Panc1 (cell line): ENCODE measurements at regions not wholly inside any gene's neighbourhood (a gene's known extent, or its start where the extent isn't known, plus 50 kb on each side); places are given as distances from the start of the nearest gene placed in this dataset.

ENCODE experiments used
- ATAC-seq: fragments of 200-7000 bp; cut with Tn5 transposase; 2 replicates; pipeline ENCODE4 v1.9.1; 2020; ENCODE audit warnings: mild to moderate bottlenecking, moderate library complexity
- BruUV-seq: library from RNA; stranded (reverse); fragments of 400-500 nt; replicated peaks from 2 replicates; lab custom pipeline; 2021; lab: Mats Ljungman, UMichigan
- CTCF ChIA-PET: fragments of 300-600 bp; sonication (Branson Sonifier 250); formaldehyde crosslinking; loops from one replicate; lab custom pipeline; 2022; ENCODE audit warnings: antibody characterized with exemption; lab: Charles Lee
- POLR2A ChIA-PET: fragments of 300-600 bp; sonication (Branson Sonifier 250); formaldehyde crosslinking; loops from one replicate; lab custom pipeline; 2022; ENCODE audit warnings: antibody characterized with exemption; lab: Charles Lee
- DNase-seq: peaks from one replicate; pipeline ENCODE4 v3.0.0-alpha.2; 2010; ENCODE audit warnings: low read depth, low spot score
- H3K27ac ChIP-seq: 2 replicates; pipeline ENCODE4 v1.5.1; 2011; ENCODE audit warnings: mild to moderate bottlenecking, low read length, inconsistent platforms
- H3K27me3 ChIP-seq: fragments of 200-500 bp; sonication (Bioruptor generic); 2 replicates; pipeline ENCODE4 v1.6.0; 2014; ENCODE audit warnings: low read length, inconsistent platforms; ENCODE audit not compliant: control insufficient read depth, insufficient read depth
- H3K36me3 ChIP-seq: fragments of 200-500 bp; sonication (Bioruptor generic); 2 replicates; pipeline ENCODE4 v1.5.1; 2014; ENCODE audit warnings: inconsistent platforms, mild to moderate bottlenecking, low read length, moderate library complexity; ENCODE audit not compliant: control insufficient read depth, insufficient read depth
- H3K4me1 ChIP-seq: 2 replicates; pipeline ENCODE4 v1.5.1; 2011; ENCODE audit warnings: inconsistent platforms, mild to moderate bottlenecking, low read length, moderate library complexity; ENCODE audit not compliant: control insufficient read depth, insufficient read depth
- H3K4me3 ChIP-seq, 2 experiments: 2 replicates each; pipeline ENCODE4 v1.5.1; 2011 to 2012; ENCODE audit warnings: low read depth in 2 of 2, low read length in 2 of 2, mild to moderate bottlenecking in 2 of 2, inconsistent platforms in 1 of 2, moderate library complexity in 1 of 2
- H3K9me3 ChIP-seq: fragments of 200-500 bp; sonication (Bioruptor generic); 2 replicates; pipeline ENCODE4 v1.5.1; 2014; ENCODE audit warnings: low read depth, mild to moderate bottlenecking, inconsistent platforms, low read length, moderate library complexity; ENCODE audit not compliant: control insufficient read depth, insufficient read depth
- POLR2AphosphoS5 ChIP-seq: IDR thresholded peaks from 2 replicates; pipeline ENCODE4 v1.6.1; 2012; ENCODE audit warnings: mild to moderate bottlenecking, low read depth, low read length, moderate library complexity
- SIN3A ChIP-seq: IDR thresholded peaks from 2 replicates; pipeline ENCODE4 v1.6.1; 2012; ENCODE audit warnings: low read depth, mild to moderate bottlenecking, low read length, moderate library complexity, borderline replicate concordance; ENCODE audit not compliant: insufficient read depth
- TCF7L2 ChIP-seq: IDR thresholded peaks from 2 replicates; pipeline ENCODE4 v1.6.1; 2011; ENCODE audit warnings: mild to moderate bottlenecking, low read depth, low read length, inconsistent platforms
- in situ Hi-C: cut with HindIII; loops from 2 replicates; pipeline ENCODE4 v1.10.0; 2016; ENCODE audit warnings: low sequenced_read_pairs, low pct_unique_long_range_greater_than_20kb
- intact Hi-C: fragments of 100-400 bp; cut with micrococcal nuclease; formaldehyde crosslinking; loops from one replicate; pipeline ENCODE4 v1.10.0; 2022; ENCODE audit not compliant: unreplicated experiment
- TF ChIP-seq, protein P1 (sequence below), 2 experiments: IDR thresholded peaks; 2 replicates each; pipeline ENCODE4 v1.6.1; 2011 to 2012; ENCODE audit warnings: low read depth in 2 of 2, control low read depth in 1 of 2, low read length in 1 of 2, mild to moderate bottlenecking in 1 of 2, moderate library complexity in 1 of 2; ENCODE audit not compliant: insufficient read depth in 1 of 2
- TF ChIP-seq, protein P2 (sequence below): fragments of 450-650 bp; IDR thresholded peaks from 2 replicates; pipeline ENCODE4 v1.5.1; 2017; ENCODE audit warnings: mild to moderate bottlenecking

DNA sequence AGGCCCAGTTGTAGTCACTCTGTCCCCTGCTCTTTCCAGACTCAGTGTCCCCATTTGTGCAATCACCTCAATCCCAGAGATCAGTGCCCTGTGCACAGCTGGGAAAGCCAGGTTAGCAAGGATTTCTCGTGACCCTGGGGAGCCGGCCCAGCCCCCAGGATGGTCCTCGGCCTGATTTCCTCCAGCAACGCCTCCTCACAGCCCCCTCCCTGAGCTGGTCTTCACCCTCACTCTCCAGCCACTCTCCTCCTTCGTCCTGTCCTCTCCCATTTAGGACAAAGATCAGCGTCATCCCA, 194.8 kb upstream of the C14orf180 start:
- intact Hi-C loops (no loop called here), in situ Hi-C loops (no loop called here)
- CTCF ChIA-PET = no interaction called here
- Histone ChIP-seq H3K36me3 (no peaks in the 10 kb centered on the region), H3K4me1 (no peaks in the 10 kb centered on the region), H3K4me3 (no peak overlapping the region), H3K27me3 (no peaks in the 10 kb centered on the region), H3K9me3 (peaks cover 3% of the 10 kb centered on the region; the same call in 1 of the 2 replicates), H3K27ac (no peak overlapping the region)
- POLR2A ChIA-PET = no interaction called here
- ATAC-seq (no peak), DNase-seq (no peak)
- BruUV-seq = no TSS peak
- TF ChIP-seq POLR2AphosphoS5 (no peak), TCF7L2 (no peak), SIN3A (no peak)

DNA sequence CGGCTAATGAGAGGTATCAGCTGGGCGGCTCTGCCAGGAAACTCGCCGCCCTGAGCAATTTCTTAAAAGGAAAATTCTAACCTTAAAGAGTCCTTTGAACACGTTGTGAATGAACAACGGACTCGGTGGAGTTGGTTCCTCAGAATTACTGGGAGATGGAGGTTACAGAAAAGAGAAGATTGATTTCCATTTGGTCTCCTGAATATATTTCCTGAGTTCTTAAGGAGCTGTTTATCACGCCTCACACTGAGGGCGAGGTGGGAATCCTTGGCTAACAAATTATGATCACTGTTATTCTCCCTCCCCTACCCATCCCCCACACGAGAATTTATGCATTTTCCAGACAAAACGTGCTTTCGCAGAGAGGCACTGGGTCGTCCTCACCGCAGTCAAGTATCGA, 194.5 kb upstream of the C14orf180 start:
- no TSS peak for BruUV-seq
- CTCF ChIA-PET = no interaction called here

DNA sequence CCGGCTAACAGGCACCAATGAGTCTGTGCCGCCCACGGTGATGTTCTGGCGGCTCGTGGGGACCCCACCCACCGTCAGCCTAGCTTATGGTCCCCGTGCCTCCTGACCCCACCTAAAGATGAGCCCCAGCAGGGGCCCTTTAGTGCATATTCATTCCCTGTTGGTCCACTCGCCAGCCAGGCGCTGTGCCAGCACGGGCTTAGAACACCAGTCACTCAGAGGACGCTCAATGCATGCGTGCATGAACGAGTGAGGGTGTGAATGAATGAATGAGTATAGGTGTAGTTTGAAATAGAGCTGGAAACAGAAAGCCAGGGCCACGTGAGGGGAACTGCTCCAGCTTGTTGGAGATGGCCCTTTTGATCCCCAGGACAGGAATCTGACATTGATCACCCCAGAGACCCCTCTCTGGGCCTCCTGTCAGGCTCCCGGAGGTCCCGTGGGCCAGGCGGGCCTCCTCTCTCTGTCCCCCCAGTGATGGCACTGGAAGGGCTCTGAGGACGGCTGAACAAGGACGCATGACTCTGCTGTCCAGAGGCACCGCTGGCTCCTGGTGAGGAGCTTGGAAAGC, 193.9 kb upstream of the C14orf180 start:
- in situ Hi-C loops = no loop called here
- intact Hi-C loops = no loop called here
- BruUV-seq = no TSS peak
- Histone ChIP-seq H3K27me3 (no peaks in the 10 kb centered on the region), H3K4me1 (no peaks in the 10 kb centered on the region), H3K4me3 (no peak overlapping the region), H3K36me3 (no peaks in the 10 kb centered on the region), H3K27ac (no peak overlapping the region), H3K9me3 (peaks cover 3% of the 10 kb centered on the region; the same call in 1 of the 2 replicates)
- ATAC-seq (no peak), DNase-seq (no peak)
- TF ChIP-seq, protein P1, sequence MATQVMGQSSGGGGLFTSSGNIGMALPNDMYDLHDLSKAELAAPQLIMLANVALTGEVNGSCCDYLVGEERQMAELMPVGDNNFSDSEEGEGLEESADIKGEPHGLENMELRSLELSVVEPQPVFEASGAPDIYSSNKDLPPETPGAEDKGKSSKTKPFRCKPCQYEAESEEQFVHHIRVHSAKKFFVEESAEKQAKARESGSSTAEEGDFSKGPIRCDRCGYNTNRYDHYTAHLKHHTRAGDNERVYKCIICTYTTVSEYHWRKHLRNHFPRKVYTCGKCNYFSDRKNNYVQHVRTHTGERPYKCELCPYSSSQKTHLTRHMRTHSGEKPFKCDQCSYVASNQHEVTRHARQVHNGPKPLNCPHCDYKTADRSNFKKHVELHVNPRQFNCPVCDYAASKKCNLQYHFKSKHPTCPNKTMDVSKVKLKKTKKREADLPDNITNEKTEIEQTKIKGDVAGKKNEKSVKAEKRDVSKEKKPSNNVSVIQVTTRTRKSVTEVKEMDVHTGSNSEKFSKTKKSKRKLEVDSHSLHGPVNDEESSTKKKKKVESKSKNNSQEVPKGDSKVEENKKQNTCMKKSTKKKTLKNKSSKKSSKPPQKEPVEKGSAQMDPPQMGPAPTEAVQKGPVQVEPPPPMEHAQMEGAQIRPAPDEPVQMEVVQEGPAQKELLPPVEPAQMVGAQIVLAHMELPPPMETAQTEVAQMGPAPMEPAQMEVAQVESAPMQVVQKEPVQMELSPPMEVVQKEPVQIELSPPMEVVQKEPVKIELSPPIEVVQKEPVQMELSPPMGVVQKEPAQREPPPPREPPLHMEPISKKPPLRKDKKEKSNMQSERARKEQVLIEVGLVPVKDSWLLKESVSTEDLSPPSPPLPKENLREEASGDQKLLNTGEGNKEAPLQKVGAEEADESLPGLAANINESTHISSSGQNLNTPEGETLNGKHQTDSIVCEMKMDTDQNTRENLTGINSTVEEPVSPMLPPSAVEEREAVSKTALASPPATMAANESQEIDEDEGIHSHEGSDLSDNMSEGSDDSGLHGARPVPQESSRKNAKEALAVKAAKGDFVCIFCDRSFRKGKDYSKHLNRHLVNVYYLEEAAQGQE (IDR thresholded peaks at IDR 0.05; ENCODE audit: insufficient read depth in 1 of 2, low read depth in 2 of 2, low read length in 1 of 2) = no peak
- TF ChIP-seq TCF7L2 (no peak), SIN3A (no peak)
- ChIA-PET POLR2A (no interaction called here), CTCF (no interaction called here)

More for the DNA sequence above, 194.5 kb upstream of the C14orf180 start:
- Histone ChIP-seq H3K9me3 (peaks cover 3% of the 10 kb centered on the region; the same call in 1 of the 2 replicates), H3K27ac (no peak overlapping the region), H3K4me1 (no peaks in the 10 kb centered on the region), H3K4me3 (no peak overlapping the region), H3K27me3 (no peaks in the 10 kb centered on the region), H3K36me3 (no peaks in the 10 kb centered on the region)
- intact Hi-C loops = no loop called here
- in situ Hi-C loops = no loop called here
- no peak for TF ChIP-seq POLR2AphosphoS5
- no peak for TF ChIP-seq SIN3A
- TF ChIP-seq, protein P2, sequence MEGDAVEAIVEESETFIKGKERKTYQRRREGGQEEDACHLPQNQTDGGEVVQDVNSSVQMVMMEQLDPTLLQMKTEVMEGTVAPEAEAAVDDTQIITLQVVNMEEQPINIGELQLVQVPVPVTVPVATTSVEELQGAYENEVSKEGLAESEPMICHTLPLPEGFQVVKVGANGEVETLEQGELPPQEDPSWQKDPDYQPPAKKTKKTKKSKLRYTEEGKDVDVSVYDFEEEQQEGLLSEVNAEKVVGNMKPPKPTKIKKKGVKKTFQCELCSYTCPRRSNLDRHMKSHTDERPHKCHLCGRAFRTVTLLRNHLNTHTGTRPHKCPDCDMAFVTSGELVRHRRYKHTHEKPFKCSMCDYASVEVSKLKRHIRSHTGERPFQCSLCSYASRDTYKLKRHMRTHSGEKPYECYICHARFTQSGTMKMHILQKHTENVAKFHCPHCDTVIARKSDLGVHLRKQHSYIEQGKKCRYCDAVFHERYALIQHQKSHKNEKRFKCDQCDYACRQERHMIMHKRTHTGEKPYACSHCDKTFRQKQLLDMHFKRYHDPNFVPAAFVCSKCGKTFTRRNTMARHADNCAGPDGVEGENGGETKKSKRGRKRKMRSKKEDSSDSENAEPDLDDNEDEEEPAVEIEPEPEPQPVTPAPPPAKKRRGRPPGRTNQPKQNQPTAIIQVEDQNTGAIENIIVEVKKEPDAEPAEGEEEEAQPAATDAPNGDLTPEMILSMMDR = no peak
- no peak for TF ChIP-seq TCF7L2
- ATAC-seq (no peak), DNase-seq (no peak)
- POLR2A ChIA-PET = no interaction called here
